Hepatocyte (in vitro differentiated cells): ENCODE measurements at regions not wholly inside any gene's neighbourhood (a gene's known extent, or its start where the extent isn't known, plus 50 kb on each side); places are given as distances from the start of the nearest gene placed in this dataset.

Experiments
- DNase-seq: peaks from one replicate; pipeline ENCODE4 v3.0.0-alpha.2; 2016; ENCODE audit warnings: low spot score
- H2AFZ ChIP-seq: fragments of 200-600 bp; sonication (generic); 2 replicates; pipeline ENCODE4 v1.6.0; 2016; ENCODE audit warnings: antibody characterized with exemption, mild to moderate bottlenecking
- H3K27ac ChIP-seq: fragments of 200-600 bp; sonication (generic); 2 replicates; pipeline ENCODE4 v1.5.1; 2016; ENCODE audit warnings: mild to moderate bottlenecking
- H3K27me3 ChIP-seq: fragments of 200-600 bp; sonication (generic); 2 replicates; pipeline ENCODE4 v1.6.1; 2016
- H3K36me3 ChIP-seq: fragments of 200-600 bp; sonication (generic); replicated peaks from 2 replicates; pipeline ENCODE4 v1.5.1; 2016; ENCODE audit warnings: low read depth; ENCODE audit not compliant: insufficient read depth
- H3K4me1 ChIP-seq: fragments of 200-600 bp; sonication (generic); 2 replicates; pipeline ENCODE4 v1.5.1; 2016; ENCODE audit warnings: mild to moderate bottlenecking, moderate library complexity; ENCODE audit not compliant: insufficient read depth
- H3K4me2 ChIP-seq: fragments of 200-600 bp; sonication (generic); 2 replicates; pipeline ENCODE4 v1.6.0; 2016
- H3K4me3 ChIP-seq: fragments of 200-600 bp; sonication (generic); 2 replicates; pipeline ENCODE4 v1.5.1; 2016; ENCODE audit warnings: mild to moderate bottlenecking
- H3K79me2 ChIP-seq: fragments of 200-600 bp; sonication (generic); 2 replicates; pipeline ENCODE4 v1.6.0; 2017; ENCODE audit warnings: mild to moderate bottlenecking
- H3K9me2 ChIP-seq: fragments of 200-600 bp; sonication (generic); replicated peaks from 2 replicates; pipeline ENCODE4 v1.6.0; 2017; ENCODE audit warnings: mild to moderate bottlenecking; ENCODE audit not compliant: insufficient read depth
- H3K9me3 ChIP-seq: fragments of 200-600 bp; sonication (generic); 2 replicates; pipeline ENCODE4 v1.5.1; 2016; ENCODE audit warnings: low read depth, mild to moderate bottlenecking
- H4K20me1 ChIP-seq: fragments of 200-600 bp; sonication (generic); 2 replicates; pipeline ENCODE4 v1.6.0; 2016; ENCODE audit warnings: mild to moderate bottlenecking; ENCODE audit not compliant: insufficient read depth, poor library complexity, severe bottlenecking
- CTCF ChIP-seq: fragments of 200-600 bp; sonication (generic); IDR thresholded peaks from 2 replicates; pipeline ENCODE4 v1.5.1; 2016; ENCODE audit warnings: antibody characterized with exemption, mild to moderate bottlenecking; ENCODE audit not compliant: poor library complexity
- EZH2 ChIP-seq: fragments of 200-600 bp; sonication (generic); IDR thresholded peaks from 2 replicates; pipeline ENCODE4 v1.6.1; 2016; ENCODE audit warnings: antibody characterized with exemption, mild to moderate bottlenecking, borderline replicate concordance
- EZH2phosphoT487 ChIP-seq: fragments of 200-600 bp; sonication (generic); IDR thresholded peaks from one replicate; pipeline ENCODE4 v1.6.1; 2018; ENCODE audit warnings: antibody characterized with exemption, mild to moderate bottlenecking, low read depth, moderate library complexity; ENCODE audit not compliant: unreplicated experiment, severe bottlenecking
- WGBS: methylation state at CpG from one replicate; pipeline ENCODE4 v1.1.6; 2016; ENCODE audit warnings: low lambda C conversion rate; ENCODE audit errors: missing lambda C conversion rate; 5-methylcytosine and 5-hydroxymethylcytosine counted together

DNA sequence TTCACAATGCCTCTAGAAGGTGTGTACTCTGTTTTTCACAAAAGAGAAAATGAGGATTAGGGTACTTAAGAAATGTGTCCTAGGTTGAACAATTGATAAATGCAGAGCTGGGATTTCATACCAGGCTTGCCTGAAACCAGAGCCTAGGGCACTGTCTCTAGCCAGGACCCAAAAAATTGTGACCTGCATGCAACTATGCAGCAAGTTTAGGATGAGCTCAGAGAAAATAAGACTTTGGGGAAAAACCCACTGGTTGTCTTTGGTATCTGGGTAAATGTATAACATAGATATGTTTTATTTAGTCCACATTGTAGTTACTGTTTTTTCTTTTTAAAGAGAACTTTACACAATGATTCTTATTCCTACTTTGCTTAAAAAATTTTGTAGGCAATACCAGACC is 177.1 kb upstream of the SEMA6A start:
- Histone ChIP-seq H3K79me2 (no peaks in the 10 kb centered on the region), H3K4me1 (no peaks in the 10 kb centered on the region), H3K4me2 (no peak overlapping the region), H3K9me2 (no peaks in the 10 kb centered on the region), H3K9me3 (no peaks in the 10 kb centered on the region), H2AFZ (no peak overlapping the region), H3K27me3 (no peaks in the 10 kb centered on the region), H3K36me3 (no peaks in the 10 kb centered on the region), H4K20me1 (no peaks in the 10 kb centered on the region), H3K4me3 (no peak overlapping the region), H3K27ac (no peak overlapping the region)
- TF ChIP-seq CTCF, result no peak
- no peak for TF ChIP-seq EZH2phosphoT487
- no peak for TF ChIP-seq EZH2
- DNase-seq, result no peak

DNA sequence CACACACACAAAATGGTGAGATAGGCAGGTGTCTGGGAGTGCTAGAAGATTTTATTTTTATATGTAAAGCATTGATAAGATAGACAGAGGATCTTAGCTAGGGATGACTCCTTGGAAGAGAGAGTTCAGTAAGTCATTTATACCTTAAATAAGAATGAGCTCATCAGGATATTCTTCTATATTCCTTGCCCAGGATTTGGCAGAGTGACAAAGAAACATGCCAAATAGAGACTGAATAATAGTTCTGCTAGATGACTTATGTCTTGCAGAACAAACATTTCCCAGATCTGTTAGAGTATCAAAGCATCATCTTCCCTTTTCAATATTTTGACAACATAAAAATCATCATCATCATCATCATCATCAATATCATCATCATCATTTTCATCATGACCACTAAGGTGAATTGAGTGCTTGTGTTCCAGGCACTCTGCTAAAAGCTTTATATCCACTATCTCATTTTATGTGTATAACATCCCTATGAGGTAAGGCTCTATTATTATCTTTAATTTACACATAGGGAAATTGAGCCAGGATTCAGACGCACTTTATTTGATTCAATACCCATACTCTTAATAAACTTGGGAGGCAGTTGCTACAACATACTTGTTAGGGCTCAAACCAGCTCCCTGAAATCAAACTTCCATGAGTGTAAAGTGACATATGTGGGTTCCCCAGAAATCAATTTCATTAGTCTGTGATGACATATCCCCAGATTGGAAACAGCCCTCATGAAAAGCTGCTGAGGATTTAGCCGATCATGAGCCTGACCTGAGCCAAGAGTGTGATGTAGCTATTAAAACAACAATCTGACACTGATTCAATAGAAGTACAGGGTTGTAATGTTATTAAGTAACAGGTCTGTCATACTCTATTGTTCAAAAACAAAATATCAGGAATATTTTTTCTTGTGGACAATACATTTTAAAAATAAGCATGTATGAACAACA is 176.3 kb upstream of the SEMA6A start:
- H3K4me2 ChIP-seq, result no peak overlapping the region
- WGBS, result 80% methylated on average over 2 of the region's 2 CpGs
- H3K36me3 ChIP-seq, result no peaks in the 10 kb centered on the region
- TF ChIP-seq EZH2, result no peak
- TF ChIP-seq CTCF, result no peak
- no peak for TF ChIP-seq EZH2phosphoT487
- H3K4me1 ChIP-seq, result no peaks in the 10 kb centered on the region
- H3K27ac ChIP-seq, result no peak overlapping the region
- H3K4me3 ChIP-seq, result no peak overlapping the region
- no peaks in the 10 kb centered on the region for H3K79me2 ChIP-seq
- H3K9me3 ChIP-seq, result no peaks in the 10 kb centered on the region
- H3K27me3 ChIP-seq, result no peaks in the 10 kb centered on the region
- no peak overlapping the region for H2AFZ ChIP-seq
- H4K20me1 ChIP-seq, result no peaks in the 10 kb centered on the region
- DNase-seq, result no peak
- H3K9me2 ChIP-seq, result no peaks in the 10 kb centered on the region

DNA sequence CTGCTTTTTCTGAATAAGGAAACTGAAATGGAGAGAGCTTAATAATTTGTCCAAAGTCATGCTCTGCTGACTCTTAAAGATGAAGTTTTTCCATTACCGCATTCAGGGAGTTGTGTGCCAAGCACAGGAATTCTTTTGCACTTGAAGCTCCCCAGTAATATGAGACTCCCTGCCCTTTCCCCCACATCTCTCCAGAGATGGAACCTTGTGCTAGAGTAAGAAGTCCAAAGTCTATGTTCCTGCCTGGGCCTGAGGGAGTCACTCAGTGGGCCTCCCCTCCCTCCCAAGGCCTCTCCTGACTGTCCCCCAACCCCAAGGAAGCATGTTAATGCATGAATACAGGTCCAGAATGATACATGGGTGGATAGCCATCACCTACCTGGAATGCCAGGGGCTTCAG is 173.3 kb upstream of the SEMA6A start:
- H2AFZ ChIP-seq, result no peak overlapping the region
- no peaks in the 10 kb centered on the region for H4K20me1 ChIP-seq
- peak; percentile 49 for DNase-seq
- H3K4me3 ChIP-seq, result no peak overlapping the region
- TF ChIP-seq EZH2phosphoT487 (no peak), CTCF (no peak), EZH2 (no peak)
- no peaks in the 10 kb centered on the region for H3K27me3 ChIP-seq
- H3K4me2 ChIP-seq, result no peak overlapping the region
- H3K9me3 ChIP-seq, result no peaks in the 10 kb centered on the region
- H3K36me3 ChIP-seq, result no peaks in the 10 kb centered on the region
- H3K4me1 ChIP-seq, result no peaks in the 10 kb centered on the region
- peak overlapping the region; percentile 29 for H3K27ac ChIP-seq
- H3K79me2 ChIP-seq, result no peaks in the 10 kb centered on the region
- WGBS, result 88% methylated on average over 1 of the region's 1 CpG
- H3K9me2 ChIP-seq, result no peaks in the 10 kb centered on the region
